Subcutaneous abdominal adipose tissue (tissue), 5 donors: ENCODE measurements at regions not wholly inside any gene's neighbourhood (a gene's known extent, or its start where the extent isn't known, plus 50 kb on each side); places are given as distances from the start of the nearest gene placed in this dataset.

Source experiments
- H3K27ac ChIP-seq: one replicate; pipeline ENCODE4 v1.7.0; 2013; ENCODE audit warnings: low read depth, mild to moderate bottlenecking, inconsistent platforms, low read length, moderate library complexity
- H3K27me3 ChIP-seq, 5 donors: one replicate each; pipeline ENCODE4 v1.7.0; 2013; ENCODE audit warnings: low read length in 5 of 5, inconsistent platforms in 1 of 5; ENCODE audit not compliant: control insufficient read depth in 5 of 5, insufficient read depth in 4 of 5
- H3K36me3 ChIP-seq, 5 donors: one replicate each; pipeline ENCODE4 v1.7.0; 2013; ENCODE audit warnings: low read length in 5 of 5; ENCODE audit not compliant: control insufficient read depth in 5 of 5, insufficient read depth in 5 of 5
- H3K4me1 ChIP-seq, 5 donors: one replicate each; pipeline ENCODE4 v1.7.0; 2013; ENCODE audit warnings: low read length in 5 of 5, mild to moderate bottlenecking in 3 of 5, moderate library complexity in 1 of 5; ENCODE audit not compliant: control insufficient read depth in 5 of 5, insufficient read depth in 5 of 5
- H3K4me3 ChIP-seq, 5 donors: one replicate each; pipeline ENCODE4 v1.7.0; 2013; ENCODE audit warnings: low read length in 5 of 5, low read depth in 1 of 5
- H3K9ac ChIP-seq, 5 donors: one replicate each; pipeline ENCODE4 v1.7.0; 2013; ENCODE audit warnings: low read length in 5 of 5, mild to moderate bottlenecking in 4 of 5, moderate library complexity in 3 of 5
- H3K9me3 ChIP-seq, 5 donors: one replicate each; pipeline ENCODE4 v1.7.0; 2013; ENCODE audit warnings: low read length in 5 of 5; ENCODE audit not compliant: control insufficient read depth in 5 of 5
- donor health status: healthy.
- donor health status: healthy.
- donor health status: healthy.
- donor health status: healthy.
- donor health status: healthy.

DNA sequence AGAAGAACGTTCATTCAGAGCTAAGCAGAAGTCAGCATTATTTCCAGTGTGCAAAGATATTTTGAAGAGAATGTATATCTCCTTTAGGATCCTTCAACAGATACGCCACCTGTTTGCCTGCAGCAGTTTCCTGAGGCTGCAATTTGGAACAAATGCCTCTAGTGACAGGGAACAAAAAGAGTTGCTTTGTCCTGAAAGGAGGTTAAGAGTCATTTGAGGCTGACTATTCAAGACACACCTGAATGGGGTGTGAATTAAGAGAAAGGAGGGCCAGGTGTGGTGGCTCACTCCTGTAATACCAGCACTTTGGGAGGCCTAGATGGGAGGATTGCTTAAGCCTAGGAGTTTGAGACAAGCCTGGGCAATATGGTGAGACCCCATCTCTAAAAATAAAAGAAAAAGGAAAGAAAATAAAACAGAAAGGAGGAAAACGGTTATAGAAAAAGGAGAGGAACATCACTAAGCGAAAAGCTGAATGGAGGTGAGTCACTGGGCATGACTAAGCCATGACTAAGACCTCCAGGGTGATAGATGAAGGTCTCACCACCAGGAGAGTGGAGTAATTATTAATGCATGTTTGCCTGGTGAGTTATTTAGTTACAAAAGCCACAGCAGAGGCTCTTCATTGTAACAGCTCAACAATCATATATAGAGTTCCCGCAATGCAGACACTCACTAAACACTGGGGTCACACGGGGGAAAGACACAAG, 255.2 kb upstream of the TNC start:
- H3K27me3 ChIP-seq, result no peaks in the 10 kb centered on the region
- no peak overlapping the region for H3K4me3 ChIP-seq
- no peaks in the 10 kb centered on the region for H3K9me3 ChIP-seq
- H3K4me1 ChIP-seq, result peaks cover 0 to 8% (median 4%) of the 10 kb centered on the region in 5 donors
- no peaks in the 10 kb centered on the region for H3K36me3 ChIP-seq
- H3K27ac ChIP-seq, result no peak overlapping the region
- H3K9ac ChIP-seq, result no peak overlapping the region

GRCh38 chr9:115373710-115374045, 255.7 kb upstream of the TNC start:
- H3K27me3 ChIP-seq, result no peaks in the 10 kb centered on the region
- peaks cover 0 to 8% (median 4%) of the 10 kb centered on the region in 5 donors for H3K4me1 ChIP-seq
- H3K27ac ChIP-seq, result no peak overlapping the region
- H3K9me3 ChIP-seq, result no peaks in the 10 kb centered on the region
- no peak overlapping the region for H3K4me3 ChIP-seq
- no peak overlapping the region for H3K9ac ChIP-seq
- H3K36me3 ChIP-seq, result no peaks in the 10 kb centered on the region

GRCh38 chr9:115374724-115375268, 256.8 kb upstream of the TNC start:
- Histone ChIP-seq H3K36me3 (no peaks in the 10 kb centered on the region), H3K27ac (no peak overlapping the region), H3K4me3 (no peak overlapping the region), H3K9me3 (no peaks in the 10 kb centered on the region), H3K4me1 (peaks cover 0 to 2% (median 0%) of the 10 kb centered on the region in 5 donors), H3K27me3 (no peaks in the 10 kb centered on the region), H3K9ac (no peak overlapping the region)

GRCh38 chr9:115378241-115378640, 260.3 kb upstream of the TNC start:
- no peaks in the 10 kb centered on the region for H3K4me1 ChIP-seq
- H3K36me3 ChIP-seq, result no peaks in the 10 kb centered on the region
- H3K9me3 ChIP-seq, result peaks cover 5 to 13% (median 11%) of the 10 kb centered on the region in 5 donors
- H3K4me3 ChIP-seq, result no peak overlapping the region
- H3K27me3 ChIP-seq, result no peaks in the 10 kb centered on the region
- H3K27ac ChIP-seq, result no peak overlapping the region
- no peak overlapping the region for H3K9ac ChIP-seq

GRCh38 chr9:115378758-115379157, 260.8 kb upstream of the TNC start:
- H3K36me3 ChIP-seq, result no peaks in the 10 kb centered on the region
- no peak overlapping the region for H3K9ac ChIP-seq
- no peak overlapping the region for H3K27ac ChIP-seq
- no peak overlapping the region for H3K4me3 ChIP-seq
- H3K4me1 ChIP-seq, result no peaks in the 10 kb centered on the region
- H3K9me3 ChIP-seq, result peaks cover 5 to 15% (median 12%) of the 10 kb centered on the region in 5 donors
- H3K27me3 ChIP-seq, result no peaks in the 10 kb centered on the region

- Histone ChIP-seq H3K27me3 (no peaks in the 10 kb centered on the region), H3K9ac (no peak overlapping the region), H3K36me3 (no peaks in the 10 kb centered on the region), H3K9me3 (peaks cover 5 to 15% (median 12%) of the 10 kb centered on the region in 5 donors), H3K4me1 (no peaks in the 10 kb centered on the region), H3K27ac (no peak overlapping the region), H3K4me3 (no peak overlapping the region)
Observed at GRCh38 chr9:115379719-115380118, 261.8 kb upstream of the TNC start.

GRCh38 chr9:115382865-115383264, 264.9 kb upstream of the TNC start:
- H3K27me3 ChIP-seq, result no peaks in the 10 kb centered on the region
- H3K27ac ChIP-seq, result no peak overlapping the region
- H3K4me1 ChIP-seq, result peaks cover 0 to 8% (median 3%) of the 10 kb centered on the region in 5 donors
- H3K9me3 ChIP-seq, result peaks cover 5 to 15% (median 12%) of the 10 kb centered on the region in 5 donors
- no peak overlapping the region for H3K4me3 ChIP-seq
- no peak overlapping the region for H3K9ac ChIP-seq
- H3K36me3 ChIP-seq, result no peaks in the 10 kb centered on the region

DNA sequence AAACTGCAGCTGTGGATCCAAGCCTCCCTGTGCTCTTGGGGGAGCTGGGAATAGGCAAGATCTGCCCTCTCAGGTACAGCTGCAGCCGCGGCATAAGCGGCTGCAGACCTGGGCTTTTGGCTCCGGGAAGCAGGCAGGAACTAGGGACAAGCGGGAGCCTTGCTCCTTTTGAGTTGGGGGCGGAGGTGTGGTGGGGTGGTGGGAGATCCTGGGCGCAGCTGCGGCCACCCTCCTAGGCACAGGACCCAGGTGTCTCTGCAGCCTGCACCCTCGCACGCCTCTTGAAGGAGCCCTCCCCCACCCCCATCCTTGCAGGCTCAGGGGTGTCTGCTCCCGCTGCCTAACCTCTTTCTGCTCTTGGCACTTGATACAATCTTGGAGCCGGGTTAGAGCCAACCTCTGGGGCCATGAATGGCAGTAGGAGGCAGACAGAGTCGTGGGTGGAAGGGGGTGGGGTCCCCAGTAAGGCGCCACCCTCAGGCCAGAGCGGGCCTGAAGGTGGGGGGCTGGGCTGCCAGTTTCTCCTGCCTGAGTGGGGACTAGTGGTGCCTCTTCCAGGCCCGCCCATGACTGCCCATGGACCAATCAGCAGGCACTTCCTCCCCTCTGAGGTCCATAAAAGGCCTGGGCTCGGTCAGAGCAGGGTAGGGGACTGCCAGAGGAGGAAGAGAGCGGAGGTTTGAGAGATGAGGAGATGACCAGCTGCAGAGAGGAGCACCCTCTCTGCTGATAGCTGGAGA, 267.6 kb upstream of the TNC start:
- no peaks in the 10 kb centered on the region for H3K27me3 ChIP-seq
- no peak overlapping the region for H3K9ac ChIP-seq
- H3K4me1 ChIP-seq, result peaks cover 0 to 8% (median 3%) of the 10 kb centered on the region in 5 donors
- no peak overlapping the region for H3K4me3 ChIP-seq
- H3K9me3 ChIP-seq, result peaks cover 5 to 15% (median 12%) of the 10 kb centered on the region in 5 donors
- H3K36me3 ChIP-seq, result no peaks in the 10 kb centered on the region
- H3K27ac ChIP-seq, result no peak overlapping the region

DNA sequence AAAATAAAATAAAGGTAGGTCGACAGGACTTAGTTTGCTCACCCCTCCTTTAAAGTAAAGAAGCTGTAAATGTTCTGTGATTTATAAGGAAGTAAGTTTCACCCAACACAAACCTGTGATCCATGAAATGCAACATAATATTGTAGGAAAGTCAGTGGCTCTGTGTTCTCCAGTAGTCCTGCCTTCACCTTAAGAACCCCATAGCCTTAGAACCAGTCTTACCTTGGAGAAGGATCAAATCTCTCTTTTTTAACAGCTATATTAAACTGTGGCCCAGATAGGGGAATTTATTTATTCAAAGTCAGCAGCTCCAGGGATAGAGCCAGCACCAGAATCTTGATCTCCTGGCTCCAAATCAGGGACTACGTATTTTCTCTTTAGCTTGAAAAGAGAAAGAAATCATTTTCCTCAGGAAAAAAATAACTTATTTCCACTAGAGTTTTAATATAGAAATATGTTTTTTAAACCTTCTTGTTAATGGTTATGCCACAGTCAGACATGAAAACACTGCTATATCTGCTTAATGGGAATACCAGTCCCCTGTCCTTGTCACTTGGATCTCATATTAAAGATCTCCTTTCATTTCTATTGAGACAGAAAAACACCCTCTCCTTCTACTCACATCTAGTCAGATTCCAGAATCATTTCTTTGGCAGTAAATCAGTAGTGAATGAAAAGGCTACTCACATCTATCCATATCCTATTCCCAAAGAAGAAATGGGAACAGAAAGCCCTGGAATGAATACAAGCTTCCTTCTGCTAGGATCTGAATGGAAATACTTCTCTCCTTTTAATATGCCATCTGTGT, 269.2 kb upstream of the TNC start:
- H3K9ac ChIP-seq, result peak overlapping the region in 1 of 5 donors; percentile 57
- no peaks in the 10 kb centered on the region for H3K36me3 ChIP-seq
- peaks cover 0 to 15% (median 5%) of the 10 kb centered on the region in 5 donors for H3K4me1 ChIP-seq
- H3K4me3 ChIP-seq, result no peak overlapping the region
- peaks cover 5 to 13% (median 12%) of the 10 kb centered on the region in 5 donors for H3K9me3 ChIP-seq
- no peak overlapping the region for H3K27ac ChIP-seq
- no peaks in the 10 kb centered on the region for H3K27me3 ChIP-seq
